ENCODE measurements at regions not wholly inside any gene's neighbourhood (a gene's known extent, or its start where the extent isn't known, plus 50 kb on each side); places are given as distances from the start of the nearest gene placed in this dataset.

- Histone ChIP-seq H3K27ac (ENCODE audit: extremely low read depth, low read depth, low read length) (no peak overlapping the region), H3K27me3 (ENCODE audit: control insufficient read depth in 2 of 2, insufficient read depth in 2 of 2, low read length in 2 of 2) (no peaks in the 10 kb centered on the region), H3K9ac (ENCODE audit: insufficient read depth in 1 of 2, low read depth in 2 of 2, low read length in 2 of 2) (no peak overlapping the region), H3K4me2 (ENCODE audit: insufficient read depth, low read length) (no peak overlapping the region), H4K20me1 (replicated peaks; ENCODE audit: control insufficient read depth, insufficient read depth, low read length) (no peaks in the 10 kb centered on the region), H3K4me1 (replicated peaks in 1 of 2; ENCODE audit: control insufficient read depth in 2 of 2, insufficient read depth in 2 of 2, low read length in 2 of 2) (no peaks in the 10 kb centered on the region), H3K79me2 (ENCODE audit: control insufficient read depth, insufficient read depth, low read length) (no peaks in the 10 kb centered on the region), H3K9me3 (replicated peaks; ENCODE audit: control insufficient read depth, insufficient read depth, low read depth, low read length) (no peaks in the 10 kb centered on the region), H3K9me1 (ENCODE audit: control insufficient read depth, insufficient read depth, low read length) (no peaks in the 10 kb centered on the region), H2AFZ (ENCODE audit: low read depth, low read length) (no peak overlapping the region), H3K36me3 (ENCODE audit: control insufficient read depth, insufficient read depth, low read length) (no peaks in the 10 kb centered on the region), H3K4me3 (no peak overlapping the region)
- FAIRE-seq (no peak), ATAC-seq (no peak), DNase-seq (ENCODE audit: extremely low read depth in 1 of 4, low spot score in 3 of 4) (no peak)
- no TSS peak for BruUV-seq (replicated peaks)
- POLR2A ChIA-PET, result no interaction called here
- no peak for TF ChIP-seq PHB (CRISPR knock-in tag; IDR thresholded peaks at IDR 0.05)
- CTCF ChIA-PET (ENCODE audit: low intra/inter-chr PET ratio), result no interaction called here
- in situ Hi-C loops (cut with MboI), result no loop called here
- intact Hi-C loops (cut with micrococcal nuclease), result no loop called here
- 1% methylated on average over 7 of the region's 7 CpGs for WGBS (ENCODE audit: insufficient coverage, low coverage, missing lambda C conversion rate)
These were observed 1144.9 kb upstream of the GOT2 start for GRCh38 chr16:59878999-59879398.

- Histone ChIP-seq H3K4me2 (ENCODE audit: insufficient read depth, low read length) (no peak overlapping the region), H3K27ac (ENCODE audit: extremely low read depth, low read depth, low read length) (no peak overlapping the region), H3K27me3 (ENCODE audit: control insufficient read depth in 2 of 2, insufficient read depth in 2 of 2, low read length in 2 of 2) (no peaks in the 10 kb centered on the region), H3K4me1 (replicated peaks in 1 of 2; ENCODE audit: control insufficient read depth in 2 of 2, insufficient read depth in 2 of 2, low read length in 2 of 2) (no peaks in the 10 kb centered on the region), H2AFZ (ENCODE audit: low read depth, low read length) (no peak overlapping the region), H3K9me3 (replicated peaks; ENCODE audit: control insufficient read depth, insufficient read depth, low read depth, low read length) (no peaks in the 10 kb centered on the region), H4K20me1 (replicated peaks; ENCODE audit: control insufficient read depth, insufficient read depth, low read length) (no peaks in the 10 kb centered on the region), H3K4me3 (no peak overlapping the region), H3K9ac (ENCODE audit: insufficient read depth in 1 of 2, low read depth in 2 of 2, low read length in 2 of 2) (no peak overlapping the region), H3K9me1 (ENCODE audit: control insufficient read depth, insufficient read depth, low read length) (no peaks in the 10 kb centered on the region), H3K79me2 (ENCODE audit: control insufficient read depth, insufficient read depth, low read length) (no peaks in the 10 kb centered on the region), H3K36me3 (ENCODE audit: control insufficient read depth, insufficient read depth, low read length) (no peaks in the 10 kb centered on the region)
- no TSS peak for BruUV-seq (replicated peaks)
- DNase-seq (ENCODE audit: extremely low read depth in 1 of 4, low spot score in 3 of 4), result no peak
- ATAC-seq, result no peak
- WGBS (ENCODE audit: insufficient coverage, low coverage, missing lambda C conversion rate), result 2% methylated on average over 3 of the region's 3 CpGs
- ChIA-PET CTCF (ENCODE audit: low intra/inter-chr PET ratio) (no interaction called here), POLR2A (no interaction called here)
- in situ Hi-C loops (cut with MboI), result no loop called here
- TF ChIP-seq ZNF75A (CRISPR knock-in tag; IDR thresholded peaks at IDR 0.05) (no peak), PCBP1 (IDR thresholded peaks at IDR 0.05; ENCODE audit: low read depth, low read length, poor library complexity, severe bottlenecking) (no peak), HNRNPK (IDR thresholded peaks at IDR 0.05; ENCODE audit: low read depth, low read length, poor library complexity, severe bottlenecking) (no peak), HINFP (tag; conservative IDR thresholded peaks at IDR 0.05; ENCODE audit: low read depth) (no peak)
- no peak for FAIRE-seq
- intact Hi-C loops (cut with micrococcal nuclease), result no loop called here
These were observed 1144.4 kb upstream of the GOT2 start for GRCh38 chr16:59878479-59878878.
